ENCODE measurements at regions not wholly inside any gene's neighbourhood (a gene's known extent, or its start where the extent isn't known, plus 50 kb on each side); places are given as distances from the start of the nearest gene placed in this dataset.

- DNase-seq (ENCODE audit: low read depth): no peak
Measured at GRCh38 chr14:84017495-84017894, 1512.4 kb upstream of the FLRT2 start.

GRCh38 chr14:84021433-84021832 is 1508.5 kb upstream of the FLRT2 start:
- no peak for DNase-seq (ENCODE audit: low read depth)
- TF ChIP-seq CTCF (IDR thresholded peaks at IDR 0.05; ENCODE audit: insufficient read depth, low read depth, low read length, missing control alignments): no peak
- H3K4me3 ChIP-seq (ENCODE audit: low read length): no peak overlapping the region

More at GRCh38 chr14:84017495-84017894, 1512.4 kb upstream of the FLRT2 start:
- H3K4me3 ChIP-seq (ENCODE audit: low read length): no peak overlapping the region
- TF ChIP-seq CTCF (IDR thresholded peaks at IDR 0.05; ENCODE audit: insufficient read depth, low read depth, low read length, missing control alignments): no peak

- TF ChIP-seq CTCF (IDR thresholded peaks at IDR 0.05; ENCODE audit: insufficient read depth, low read depth, low read length, missing control alignments): no peak
- no peak overlapping the region for H3K4me3 ChIP-seq (ENCODE audit: low read length)
- no peak for DNase-seq (ENCODE audit: low read depth)
Measured at GRCh38 chr14:84024231-84024820, 1505.6 kb upstream of the FLRT2 start.

- H3K4me3 ChIP-seq (ENCODE audit: low read length): no peak overlapping the region
- DNase-seq (ENCODE audit: low read depth): no peak
- no peak for TF ChIP-seq CTCF (IDR thresholded peaks at IDR 0.05; ENCODE audit: insufficient read depth, low read depth, low read length, missing control alignments)
Measured at GRCh38 chr14:84025106-84026012, 1504.6 kb upstream of the FLRT2 start.

- TF ChIP-seq CTCF (IDR thresholded peaks at IDR 0.05; ENCODE audit: insufficient read depth, low read depth, low read length, missing control alignments): no peak
- H3K4me3 ChIP-seq (ENCODE audit: low read length): no peak overlapping the region
- DNase-seq (ENCODE audit: low read depth): no peak
Measured at GRCh38 chr14:84027351-84027750, 1502.6 kb upstream of the FLRT2 start.

GRCh38 chr14:84028080-84028604 is 1501.8 kb upstream of the FLRT2 start:
- DNase-seq (ENCODE audit: low read depth): no peak
- no peak overlapping the region for H3K4me3 ChIP-seq (ENCODE audit: low read length)
- no peak for TF ChIP-seq CTCF (IDR thresholded peaks at IDR 0.05; ENCODE audit: insufficient read depth, low read depth, low read length, missing control alignments)
